Kidney epithelial cell (primary cell): ENCODE measurements at regions not wholly inside any gene's neighbourhood (a gene's known extent, or its start where the extent isn't known, plus 50 kb on each side); places are given as distances from the start of the nearest gene placed in this dataset.

ENCODE experiments used
- DNase-seq: peaks from one replicate; pipeline ENCODE4 v3.0.0-alpha.2; 2010; ENCODE audit warnings: low read depth
- H3K27me3 ChIP-seq: 2 replicates; pipeline ENCODE4 v1.6.0; 2011; ENCODE audit warnings: low read length; ENCODE audit not compliant: control insufficient read depth, insufficient read depth
- H3K36me3 ChIP-seq: 2 replicates; pipeline ENCODE4 v1.5.1; 2011; ENCODE audit warnings: low read length; ENCODE audit not compliant: control insufficient read depth, insufficient read depth
- H3K4me3 ChIP-seq: 2 replicates; pipeline ENCODE4 v1.5.1; 2011; ENCODE audit warnings: low read depth, mild to moderate bottlenecking, control low read depth, low read length
- CTCF ChIP-seq: IDR thresholded peaks from 2 replicates; pipeline ENCODE4 v1.5.1; 2011; ENCODE audit warnings: mild to moderate bottlenecking, moderate library complexity, low read length, control low read depth, inconsistent platforms; ENCODE audit not compliant: insufficient read depth, poor library complexity, severe bottlenecking

GRCh38 chr16:54587176-54587515 is 300.6 kb upstream of the IRX3 start:
- no peaks in the 10 kb centered on the region for H3K36me3 ChIP-seq
- no peak overlapping the region for H3K4me3 ChIP-seq
- no peak for TF ChIP-seq CTCF
- DNase-seq = no peak
- H3K27me3 ChIP-seq = no peaks in the 10 kb centered on the region

GRCh38 chr16:54586474-54587175 is 300.0 kb upstream of the IRX3 start:
- Histone ChIP-seq H3K27me3 (no peaks in the 10 kb centered on the region), H3K36me3 (no peaks in the 10 kb centered on the region), H3K4me3 (no peak overlapping the region)
- DNase-seq = no peak
- TF ChIP-seq CTCF = no peak

GRCh38 chr16:54585998-54586340 is 299.4 kb upstream of the IRX3 start:
- Histone ChIP-seq H3K36me3 (no peaks in the 10 kb centered on the region), H3K4me3 (no peak overlapping the region), H3K27me3 (no peaks in the 10 kb centered on the region)
- no peak for TF ChIP-seq CTCF
- no peak for DNase-seq

GRCh38 chr16:54585094-54585997 is 298.8 kb upstream of the IRX3 start:
- H3K36me3 ChIP-seq = no peaks in the 10 kb centered on the region
- H3K4me3 ChIP-seq = no peak overlapping the region
- no peaks in the 10 kb centered on the region for H3K27me3 ChIP-seq
- no peak for TF ChIP-seq CTCF
- no peak for DNase-seq

- TF ChIP-seq CTCF = no peak
- Histone ChIP-seq H3K36me3 (no peaks in the 10 kb centered on the region), H3K27me3 (no peaks in the 10 kb centered on the region), H3K4me3 (no peak overlapping the region)
- DNase-seq = no peak
These were observed 297.5 kb upstream of the IRX3 start for GRCh38 chr16:54584121-54584520.
